Chondrocyte (in vitro differentiated cells): ENCODE measurements at regions not wholly inside any gene's neighbourhood (a gene's known extent, or its start where the extent isn't known, plus 50 kb on each side); places are given as distances from the start of the nearest gene placed in this dataset.

Experiments used
- DNase-seq: peaks from one replicate; pipeline ENCODE4 v3.0.0; 2021; ENCODE audit warnings: mixed read lengths, low spot score
- H3K27ac Mint-ChIP-seq: one replicate; pipeline ENCODE4 v1.8.0; 2021; ENCODE audit warnings: mild to moderate bottlenecking, moderate library complexity, mixed read lengths; ENCODE audit not compliant: unreplicated experiment
- H3K27me3 Mint-ChIP-seq: 2 replicates; pipeline ENCODE4 v1.8.0; 2021; ENCODE audit warnings: low read depth, mixed read lengths
- H3K36me3 Mint-ChIP-seq: 2 replicates; pipeline ENCODE4 v1.8.0; 2021; ENCODE audit warnings: low read depth, mixed read lengths
- H3K4me1 Mint-ChIP-seq: 2 replicates; pipeline ENCODE4 v1.8.0; 2021; ENCODE audit warnings: low read depth, mild to moderate bottlenecking, mixed read lengths
- H3K4me3 Mint-ChIP-seq: one replicate; pipeline ENCODE4 v1.8.0; 2021; ENCODE audit warnings: mild to moderate bottlenecking, moderate library complexity, mixed read lengths; ENCODE audit not compliant: unreplicated experiment
- H3K9me3 Mint-ChIP-seq: 2 replicates; pipeline ENCODE4 v1.8.0; 2021; ENCODE audit warnings: low read depth, mixed read lengths
- TF ChIP-seq, protein P1 (sequence below): fragments of 200-600 bp; sonication (generic); IDR thresholded peaks from 2 replicates; pipeline ENCODE4 v1.5.0; 2021; ENCODE audit warnings: antibody characterized with exemption, mild to moderate bottlenecking, moderate library complexity

DNA sequence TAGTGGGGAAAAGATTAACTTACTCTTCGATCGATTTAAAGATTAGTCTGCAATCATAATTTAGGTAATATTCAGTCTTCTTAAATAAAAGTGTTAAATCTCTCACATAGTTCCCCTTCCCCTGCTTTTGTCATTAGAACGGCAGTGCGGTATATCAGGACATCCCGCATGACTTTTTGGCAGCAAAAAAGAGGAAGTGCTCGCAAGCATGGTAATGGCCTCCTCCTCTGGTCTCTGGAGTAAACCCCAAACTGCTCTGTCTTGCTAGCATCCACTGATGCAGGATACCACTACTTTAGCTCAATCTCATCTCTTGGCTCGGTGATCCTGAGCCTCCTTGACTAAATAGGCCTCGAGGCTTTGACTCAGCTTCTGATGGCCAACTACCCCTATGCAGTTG is 78.7 kb upstream of the VAV3 start:
- no peak for DNase-seq
- peaks cover 14% of the 10 kb centered on the region for H3K4me1 Mint-ChIP-seq
- H3K27me3 Mint-ChIP-seq: peaks cover 12% of the 10 kb centered on the region
- peaks cover 6% of the 10 kb centered on the region for H3K9me3 Mint-ChIP-seq
- TF ChIP-seq, protein P1, sequence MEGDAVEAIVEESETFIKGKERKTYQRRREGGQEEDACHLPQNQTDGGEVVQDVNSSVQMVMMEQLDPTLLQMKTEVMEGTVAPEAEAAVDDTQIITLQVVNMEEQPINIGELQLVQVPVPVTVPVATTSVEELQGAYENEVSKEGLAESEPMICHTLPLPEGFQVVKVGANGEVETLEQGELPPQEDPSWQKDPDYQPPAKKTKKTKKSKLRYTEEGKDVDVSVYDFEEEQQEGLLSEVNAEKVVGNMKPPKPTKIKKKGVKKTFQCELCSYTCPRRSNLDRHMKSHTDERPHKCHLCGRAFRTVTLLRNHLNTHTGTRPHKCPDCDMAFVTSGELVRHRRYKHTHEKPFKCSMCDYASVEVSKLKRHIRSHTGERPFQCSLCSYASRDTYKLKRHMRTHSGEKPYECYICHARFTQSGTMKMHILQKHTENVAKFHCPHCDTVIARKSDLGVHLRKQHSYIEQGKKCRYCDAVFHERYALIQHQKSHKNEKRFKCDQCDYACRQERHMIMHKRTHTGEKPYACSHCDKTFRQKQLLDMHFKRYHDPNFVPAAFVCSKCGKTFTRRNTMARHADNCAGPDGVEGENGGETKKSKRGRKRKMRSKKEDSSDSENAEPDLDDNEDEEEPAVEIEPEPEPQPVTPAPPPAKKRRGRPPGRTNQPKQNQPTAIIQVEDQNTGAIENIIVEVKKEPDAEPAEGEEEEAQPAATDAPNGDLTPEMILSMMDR: no peak
- peaks cover 1% of the 10 kb centered on the region for H3K36me3 Mint-ChIP-seq
- no peak overlapping the region for H3K27ac Mint-ChIP-seq
- H3K4me3 Mint-ChIP-seq: no peak overlapping the region

DNA sequence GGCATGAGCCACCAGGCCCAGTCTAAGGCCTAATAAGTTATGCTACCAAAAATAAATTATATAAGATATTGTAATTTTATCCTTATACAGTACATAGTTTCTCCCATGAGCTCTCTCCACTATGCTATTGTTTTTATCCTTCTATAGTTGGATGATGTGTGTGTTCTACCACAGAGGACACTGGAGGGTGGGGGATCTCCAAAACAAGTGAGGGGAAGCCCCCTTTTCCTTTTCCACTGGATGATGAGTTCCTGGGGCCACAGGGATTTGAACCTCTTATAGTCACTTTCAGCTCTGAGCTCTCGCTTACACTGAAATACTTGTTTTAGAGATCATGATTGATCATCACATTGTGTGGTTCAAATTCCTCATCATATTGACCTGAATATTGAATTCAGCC is 77.6 kb upstream of the VAV3 start:
- no peak overlapping the region for H3K4me3 Mint-ChIP-seq
- H3K4me1 Mint-ChIP-seq: peaks cover 14% of the 10 kb centered on the region
- H3K27me3 Mint-ChIP-seq: peaks cover 13% of the 10 kb centered on the region
- no peak for DNase-seq
- TF ChIP-seq, protein P1: no peak
- no peak overlapping the region for H3K27ac Mint-ChIP-seq
- H3K36me3 Mint-ChIP-seq: no peaks in the 10 kb centered on the region
- H3K9me3 Mint-ChIP-seq: no peaks in the 10 kb centered on the region

DNA sequence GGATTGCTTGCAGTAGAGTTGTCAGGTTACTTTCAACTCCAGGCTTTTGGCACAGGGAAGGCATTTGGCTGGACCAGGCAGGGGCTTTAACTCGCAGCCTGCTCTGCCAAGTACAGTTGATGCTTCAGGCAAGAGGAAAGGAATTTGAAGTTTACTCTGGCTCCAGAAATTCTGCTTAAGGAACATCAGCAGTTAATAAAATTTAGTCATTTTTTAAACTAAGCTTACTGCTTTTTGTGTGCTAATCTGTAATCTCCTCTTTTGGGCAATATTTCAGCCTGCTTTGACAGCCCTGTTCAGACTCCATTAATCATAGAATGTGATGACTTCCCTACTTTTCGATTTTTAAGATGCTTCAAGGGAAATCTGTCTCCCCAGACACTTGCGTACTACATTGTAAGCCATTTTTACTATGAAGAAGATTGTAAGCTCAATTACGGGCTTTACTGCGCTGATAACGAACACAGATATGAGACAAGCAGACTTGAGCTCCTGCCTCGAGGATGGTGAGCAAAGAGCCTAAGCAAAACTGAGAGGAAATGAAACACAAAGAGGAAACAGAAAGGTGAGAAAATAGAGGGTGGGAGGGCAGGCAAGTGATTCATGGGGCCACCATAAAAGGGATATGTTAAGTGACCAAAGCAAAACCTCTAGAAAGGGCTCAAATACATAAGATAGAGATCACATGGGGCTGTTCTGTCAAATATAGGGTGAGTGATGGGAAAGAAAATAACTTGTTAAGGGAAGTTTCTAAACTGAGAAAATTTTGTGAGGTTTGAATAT is 76.6 kb upstream of the VAV3 start:
- TF ChIP-seq, protein P1: no peak
- Mint-ChIP-seq H3K27me3 (peaks cover 3% of the 10 kb centered on the region), H3K4me3 (no peak overlapping the region)

DNA sequence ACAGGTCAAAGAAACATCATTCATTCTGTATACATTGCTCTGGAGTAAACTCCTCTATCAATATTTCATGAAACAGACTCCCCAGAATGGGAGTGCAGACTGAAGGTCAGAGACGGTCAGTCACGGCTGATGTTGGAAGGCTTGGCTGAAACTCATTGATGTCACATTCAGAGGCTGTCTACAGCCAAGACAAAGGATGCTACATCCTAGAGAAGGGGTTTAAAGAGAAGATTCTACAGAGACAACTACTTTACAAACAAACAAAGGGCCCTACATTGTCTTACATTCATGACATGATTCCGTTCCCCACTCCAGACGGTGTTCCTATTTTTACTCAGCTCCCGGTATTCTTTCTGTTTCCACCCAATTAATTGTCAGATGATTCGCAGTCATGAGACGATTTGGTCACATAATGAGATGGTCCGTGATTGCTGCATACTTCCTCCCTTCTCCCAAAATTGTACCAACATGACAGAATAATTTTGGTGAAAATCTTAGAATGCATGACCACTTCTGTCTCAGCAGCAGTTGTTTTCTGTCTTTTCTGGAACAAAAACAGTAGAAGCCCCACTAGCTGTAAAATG is 73.8 kb upstream of the VAV3 start:
- peaks cover 3% of the 10 kb centered on the region for H3K27me3 Mint-ChIP-seq
- TF ChIP-seq, protein P1: no peak
- no peaks in the 10 kb centered on the region for H3K36me3 Mint-ChIP-seq
- no peak overlapping the region for H3K27ac Mint-ChIP-seq
- no peak overlapping the region for H3K4me3 Mint-ChIP-seq
- DNase-seq: no peak
- peaks cover 23% of the 10 kb centered on the region for H3K4me1 Mint-ChIP-seq
- no peaks in the 10 kb centered on the region for H3K9me3 Mint-ChIP-seq

More for the DNA sequence above, 76.6 kb upstream of the VAV3 start:
- no peaks in the 10 kb centered on the region for H3K36me3 Mint-ChIP-seq
- H3K27ac Mint-ChIP-seq: no peak overlapping the region
- no peaks in the 10 kb centered on the region for H3K9me3 Mint-ChIP-seq
- peaks cover 14% of the 10 kb centered on the region for H3K4me1 Mint-ChIP-seq
- DNase-seq: no peak

DNA sequence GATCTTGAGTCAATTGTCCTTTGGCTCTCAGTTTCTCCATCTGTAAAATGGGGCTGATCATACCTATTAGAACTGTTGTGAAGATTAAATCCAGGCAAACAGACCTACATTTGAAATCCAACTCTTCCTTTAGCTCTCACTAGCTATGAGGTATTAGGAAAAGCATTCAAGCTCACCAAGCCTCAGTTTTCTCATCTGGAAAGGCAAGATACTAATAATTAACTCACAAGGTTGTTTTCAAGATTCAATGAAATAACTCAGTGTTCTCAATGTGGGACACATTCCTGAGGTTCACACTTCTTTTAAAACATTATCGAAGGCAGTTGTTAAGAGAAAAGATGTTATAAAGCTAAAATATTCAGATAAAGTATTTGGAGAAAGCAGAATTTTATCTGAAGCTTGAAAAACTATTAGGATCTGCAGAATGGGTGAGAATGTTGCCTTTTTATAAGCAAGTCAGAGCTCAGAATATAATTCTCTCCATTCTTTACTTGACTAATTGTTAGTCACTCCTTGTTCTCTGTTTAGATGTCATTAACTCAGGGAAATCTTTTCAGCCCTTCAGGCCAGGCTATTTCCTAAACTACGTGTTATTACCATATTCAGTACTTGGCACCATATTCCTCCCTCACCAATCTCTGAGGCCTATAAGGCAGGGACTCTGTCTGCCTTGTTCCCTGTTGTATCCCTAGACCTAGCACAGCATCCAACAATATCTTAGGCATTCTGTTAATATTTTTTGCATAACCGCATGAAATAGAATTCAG is 72.0 kb upstream of the VAV3 start:
- DNase-seq: no peak
- Mint-ChIP-seq H3K27ac (no peak overlapping the region), H3K4me1 (peaks cover 22% of the 10 kb centered on the region), H3K36me3 (no peaks in the 10 kb centered on the region), H3K9me3 (no peaks in the 10 kb centered on the region), H3K27me3 (peaks cover 8% of the 10 kb centered on the region), H3K4me3 (no peak overlapping the region)
- TF ChIP-seq, protein P1: no peak
